ENCODE measurements at regions not wholly inside any gene's neighbourhood (a gene's known extent, or its start where the extent isn't known, plus 50 kb on each side); places are given as distances from the start of the nearest gene placed in this dataset.
"Not testable (repeated sequence)": the region's sequence is repeated elsewhere in the genome, so short reads cannot be mapped to it uniquely, and the experiment has no call there.

- not testable (repeated sequence) for H2AFZ ChIP-seq (ENCODE audit: low read length); H3K79me1 ChIP-seq (ENCODE audit: insufficient read depth, low read depth, low read length, poor library complexity, severe bottlenecking); H3K56ac ChIP-seq (ENCODE audit: insufficient read length, low read depth, low read length); H4K91ac ChIP-seq (ENCODE audit: insufficient read length, low read depth, low read length); H2BK12ac ChIP-seq (ENCODE audit: insufficient read length, low read depth, low read length); H4K8ac ChIP-seq (replicated peaks; ENCODE audit: insufficient read length, low read depth, low read length); H3K23me2 ChIP-seq (ENCODE audit: insufficient read length, low read depth, low read length, poor library complexity, severe bottlenecking); H4K20me1 ChIP-seq (ENCODE audit: control insufficient read depth, insufficient read depth, insufficient read length); H3K4me2 ChIP-seq (ENCODE audit: insufficient read depth, insufficient read length, low read length); H3K4ac ChIP-seq (ENCODE audit: low read depth, low read length); H2BK120ac ChIP-seq (ENCODE audit: low read depth, low read length, poor library complexity, severe bottlenecking); H3K4me1 ChIP-seq (ENCODE audit: insufficient read depth, low read length); H2BK15ac ChIP-seq (ENCODE audit: low read depth, low read length); H3K9me3 ChIP-seq (ENCODE audit: control insufficient read depth, low read depth, low read length); H3K9ac ChIP-seq (ENCODE audit: extremely low read depth, insufficient read length, low read length); H3K79me2 ChIP-seq (ENCODE audit: insufficient read depth, low read length); H2BK5ac ChIP-seq (ENCODE audit: insufficient read length, low read length); DNase-seq; H3K9me3 Mint-ChIP-seq; H3K27ac Mint-ChIP-seq; H3K23ac ChIP-seq (ENCODE audit: insufficient read length, low read depth, low read length); H3K27me3 Mint-ChIP-seq (ENCODE audit: low read depth); H4K5ac ChIP-seq (ENCODE audit: insufficient read length, low read depth, low read length); H2AK5ac ChIP-seq (ENCODE audit: insufficient read length, low read length); H3K27me3 ChIP-seq (ENCODE audit: insufficient read depth, low read length); H3K4me1 Mint-ChIP-seq; H2BK20ac ChIP-seq (ENCODE audit: low read depth, low read length, poor library complexity, severe bottlenecking); H3K18ac ChIP-seq (ENCODE audit: insufficient read length, low read depth, low read length); H3K14ac ChIP-seq (ENCODE audit: insufficient read depth, low read length); H3K27ac ChIP-seq (ENCODE audit: insufficient read length, low read depth, low read length); H3T11ph ChIP-seq (ENCODE audit: low read length); H3K4me3 Mint-ChIP-seq
- WGBS (ENCODE audit: extremely low coverage, insufficient read length, low lambda C conversion rate) = no CpG with 5 or more reads among the region's 5 CpGs
- peaks cover 6 to 29% (median 7%) of the 10 kb centered on the region in 3 experiments; a peak in 6 of 7 replicates for H3K36me3 Mint-ChIP-seq (ENCODE audit: insufficient read depth in 1 of 3, low read depth in 3 of 3)
Observed at GRCh38 chr16:70040554-70040953, 73.6 kb upstream of the PDPR start.

GRCh38 chr16:70043538-70044067 lies 70.5 kb upstream of the PDPR start:
- not testable (repeated sequence) for H2BK12ac ChIP-seq (ENCODE audit: insufficient read length, low read depth, low read length); H4K91ac ChIP-seq (ENCODE audit: insufficient read length, low read depth, low read length); H3K9ac ChIP-seq (ENCODE audit: extremely low read depth, insufficient read length, low read length); H2BK5ac ChIP-seq (ENCODE audit: insufficient read length, low read length); H3K27ac Mint-ChIP-seq; H2BK20ac ChIP-seq (ENCODE audit: low read depth, low read length, poor library complexity, severe bottlenecking); H4K5ac ChIP-seq (ENCODE audit: insufficient read length, low read depth, low read length); H3K4me1 Mint-ChIP-seq; H4K8ac ChIP-seq (replicated peaks; ENCODE audit: insufficient read length, low read depth, low read length); H4K20me1 ChIP-seq (ENCODE audit: control insufficient read depth, insufficient read depth, insufficient read length); H3K56ac ChIP-seq (ENCODE audit: insufficient read length, low read depth, low read length); H3K79me2 ChIP-seq (ENCODE audit: insufficient read depth, low read length); H2AFZ ChIP-seq (ENCODE audit: low read length); H2BK15ac ChIP-seq (ENCODE audit: low read depth, low read length); H3K18ac ChIP-seq (ENCODE audit: insufficient read length, low read depth, low read length); H3K14ac ChIP-seq (ENCODE audit: insufficient read depth, low read length); H3K9me3 ChIP-seq (ENCODE audit: control insufficient read depth, low read depth, low read length); H3K4me2 ChIP-seq (ENCODE audit: insufficient read depth, insufficient read length, low read length); H2AK5ac ChIP-seq (ENCODE audit: insufficient read length, low read length); DNase-seq; H3K27ac ChIP-seq (ENCODE audit: insufficient read length, low read depth, low read length); H3K27me3 ChIP-seq (ENCODE audit: insufficient read depth, low read length); H3K9me3 Mint-ChIP-seq; H3K79me1 ChIP-seq (ENCODE audit: insufficient read depth, low read depth, low read length, poor library complexity, severe bottlenecking); H2BK120ac ChIP-seq (ENCODE audit: low read depth, low read length, poor library complexity, severe bottlenecking); H3K27me3 Mint-ChIP-seq (ENCODE audit: low read depth); H3K23ac ChIP-seq (ENCODE audit: insufficient read length, low read depth, low read length); H3K23me2 ChIP-seq (ENCODE audit: insufficient read length, low read depth, low read length, poor library complexity, severe bottlenecking); H3K4me3 Mint-ChIP-seq; H3T11ph ChIP-seq (ENCODE audit: low read length); H3K4me1 ChIP-seq (ENCODE audit: insufficient read depth, low read length); H3K4ac ChIP-seq (ENCODE audit: low read depth, low read length)
- peaks cover 0 to 19% (median 2%) of the 10 kb centered on the region in 3 experiments; a peak in 4 of 7 replicates for H3K36me3 Mint-ChIP-seq (ENCODE audit: insufficient read depth in 1 of 3, low read depth in 3 of 3)
- WGBS (ENCODE audit: extremely low coverage, insufficient read length, low lambda C conversion rate) = no CpG with 5 or more reads among the region's 7 CpGs

All from H9 (cell line).